Body of pancreas (tissue), 4 donors: ENCODE measurements at regions not wholly inside any gene's neighbourhood (a gene's known extent, or its start where the extent isn't known, plus 50 kb on each side); places are given as distances from the start of the nearest gene placed in this dataset.

ENCODE experiments used
- CTCF ChIP-seq, 7 experiments: fragments of 450-650 bp in 4 of 7; fragments of 200-600 bp in 3 of 7; sonication (generic) in 3 of 7; IDR thresholded peaks; one replicate each; pipeline ENCODE4 v1.5.1; 2016 to 2019; ENCODE audit warnings: antibody characterized with exemption in 7 of 7
- POLR2A ChIP-seq, 3 donors: fragments of 450-650 bp; IDR thresholded peaks; one replicate each; pipeline ENCODE4 v1.6.1; 2016; ENCODE audit warnings: antibody characterized with exemption in 3 of 3, mild to moderate bottlenecking in 2 of 3

- TF ChIP-seq POLR2A (IDR thresholded peaks at IDR 0.05): no peak
- no peak for TF ChIP-seq CTCF (IDR thresholded peaks at IDR 0.05)
These were observed 286.1 kb downstream of the SHOX2 start for GRCh38 chr3:157820157-157820517.
